A673 (cell line): ENCODE measurements at regions not wholly inside any gene's neighbourhood (a gene's known extent, or its start where the extent isn't known, plus 50 kb on each side); places are given as distances from the start of the nearest gene placed in this dataset.
A peak's percentile ranks its signal among the peaks of the same experiment; 100 is the strongest.

Experiments
- BruUV-seq: library from RNA; stranded (reverse); fragments of 400-500 nt; replicated peaks from 2 replicates; lab custom pipeline; 2021; lab: Mats Ljungman, UMichigan
- CTCF ChIA-PET: fragments of 300-600 bp; sonication (Branson Sonifier 250); formaldehyde crosslinking; loops from one replicate; lab custom pipeline; 2022; ENCODE audit warnings: antibody characterized with exemption; lab: Charles Lee
- POLR2A ChIA-PET: fragments of 300-600 bp; sonication (Branson Sonifier 250); formaldehyde crosslinking; loops from one replicate; lab custom pipeline; 2022; ENCODE audit warnings: antibody characterized with exemption; ENCODE audit not compliant: low non-redundant PET; lab: Charles Lee
- DNase-seq: peaks from one replicate; pipeline ENCODE4 v3.0.0-alpha.2; 2015; ENCODE audit warnings: low spot score
- H3K27ac ChIP-seq: fragments of 200-600 bp; sonication (generic); 2 replicates; pipeline ENCODE4 v1.5.1; 2016; ENCODE audit warnings: mixed run types, low read depth, mild to moderate bottlenecking, mixed read lengths, antibody characterized with exemption, low read length; ENCODE audit not compliant: poor library complexity, severe bottlenecking
- H3K27me3 ChIP-seq: fragments of 200-600 bp; sonication (generic); replicated peaks from 2 replicates; pipeline ENCODE4 v1.6.1; 2017; ENCODE audit warnings: mixed run types, low read depth, mild to moderate bottlenecking, mixed read lengths, antibody characterized with exemption, low read length; ENCODE audit not compliant: insufficient read depth, poor library complexity
- H3K36me3 ChIP-seq: fragments of 200-600 bp; sonication (generic); 2 replicates; pipeline ENCODE4 v1.6.1; 2016; ENCODE audit warnings: mixed run types, mild to moderate bottlenecking, mixed read lengths, antibody characterized with exemption, low read length; ENCODE audit not compliant: insufficient read depth, poor library complexity, severe bottlenecking
- H3K4me1 ChIP-seq: fragments of 200-600 bp; sonication (generic); 2 replicates; pipeline ENCODE4 v1.6.1; 2017; ENCODE audit warnings: mixed run types, mild to moderate bottlenecking, mixed read lengths, antibody characterized with exemption, low read length; ENCODE audit not compliant: insufficient read depth, poor library complexity, severe bottlenecking
- H3K4me3 ChIP-seq: fragments of 200-600 bp; sonication (generic); 2 replicates; pipeline ENCODE4 v1.5.1; 2016; ENCODE audit warnings: low read depth, mixed run types, mild to moderate bottlenecking, mixed read lengths, low read length; ENCODE audit not compliant: poor library complexity, severe bottlenecking
- H3K9me3 ChIP-seq: fragments of 200-600 bp; sonication (generic); 2 replicates; pipeline ENCODE4 v1.6.1; 2016; ENCODE audit warnings: mixed run types, low read depth, mild to moderate bottlenecking, mixed read lengths, antibody characterized with exemption, low read length; ENCODE audit not compliant: poor library complexity, severe bottlenecking
- CTCF ChIP-seq: fragments of 300-800, 200-600 bp; sonication (generic); conservative IDR thresholded peaks from 2 replicates; pipeline ENCODE4 v1.5.1; 2017; ENCODE audit warnings: low read depth, mild to moderate bottlenecking, antibody characterized with exemption, low read length, moderate library complexity, mixed read lengths
- EZH2 ChIP-seq: fragments of 200-600 bp; sonication (generic); IDR thresholded peaks from 2 replicates; pipeline ENCODE4 v1.6.1; 2017; ENCODE audit warnings: borderline replicate concordance, low read depth, mild to moderate bottlenecking, mixed read lengths, antibody characterized with exemption, low read length; ENCODE audit not compliant: poor library complexity, severe bottlenecking
- intact Hi-C: fragments of 100-400 bp; cut with micrococcal nuclease; formaldehyde crosslinking; loops from one replicate; pipeline ENCODE4 v1.10.0; 2022; ENCODE audit not compliant: unreplicated experiment

GRCh38 chr1:73910466-73910865 is 287.5 kb downstream of the LRRIQ3 start:
- peaks cover 7% of the 10 kb centered on the region for H3K4me1 ChIP-seq
- POLR2A ChIA-PET: no interaction called here
- H3K9me3 ChIP-seq: peaks cover 9% of the 10 kb centered on the region
- no peak overlapping the region for H3K27ac ChIP-seq
- no peak for TF ChIP-seq EZH2
- TF ChIP-seq CTCF: no peak
- no peak overlapping the region for H3K4me3 ChIP-seq
- H3K36me3 ChIP-seq: no peaks in the 10 kb centered on the region
- DNase-seq: no peak
- CTCF ChIA-PET: no interaction called here
- intact Hi-C loops: no loop called here
- H3K27me3 ChIP-seq: peaks cover 2% of the 10 kb centered on the region
- BruUV-seq: no TSS peak

- intact Hi-C loops: no loop called here
- peaks cover 7% of the 10 kb centered on the region for H3K4me1 ChIP-seq
- no peak for TF ChIP-seq EZH2
- no peak for TF ChIP-seq CTCF
- no peaks in the 10 kb centered on the region for H3K36me3 ChIP-seq
- ChIA-PET CTCF (no interaction called here), POLR2A (no interaction called here)
- peaks cover 9% of the 10 kb centered on the region for H3K9me3 ChIP-seq
- peaks cover 3% of the 10 kb centered on the region for H3K27me3 ChIP-seq
- no peak overlapping the region for H3K27ac ChIP-seq
- no TSS peak for BruUV-seq
- DNase-seq: no peak
- H3K4me3 ChIP-seq: no peak overlapping the region
Measured at GRCh38 chr1:73910062-73910461, 287.9 kb downstream of the LRRIQ3 start.

- intact Hi-C loops: no loop called here
- TF ChIP-seq EZH2 (no peak), CTCF (no peak)
- Histone ChIP-seq H3K9me3 (peaks cover 9% of the 10 kb centered on the region), H3K27me3 (peaks cover 6% of the 10 kb centered on the region), H3K27ac (no peak overlapping the region), H3K4me3 (no peak overlapping the region), H3K36me3 (no peaks in the 10 kb centered on the region), H3K4me1 (peaks cover 7% of the 10 kb centered on the region)
- CTCF ChIA-PET: no interaction called here
- POLR2A ChIA-PET: no interaction called here
- DNase-seq: peak; percentile 10
- BruUV-seq: no TSS peak
Measured at GRCh38 chr1:73909043-73909562, 288.9 kb downstream of the LRRIQ3 start.
